ENCODE measurements at regions not wholly inside any gene's neighbourhood (a gene's known extent, or its start where the extent isn't known, plus 50 kb on each side); places are given as distances from the start of the nearest gene placed in this dataset.

DNA sequence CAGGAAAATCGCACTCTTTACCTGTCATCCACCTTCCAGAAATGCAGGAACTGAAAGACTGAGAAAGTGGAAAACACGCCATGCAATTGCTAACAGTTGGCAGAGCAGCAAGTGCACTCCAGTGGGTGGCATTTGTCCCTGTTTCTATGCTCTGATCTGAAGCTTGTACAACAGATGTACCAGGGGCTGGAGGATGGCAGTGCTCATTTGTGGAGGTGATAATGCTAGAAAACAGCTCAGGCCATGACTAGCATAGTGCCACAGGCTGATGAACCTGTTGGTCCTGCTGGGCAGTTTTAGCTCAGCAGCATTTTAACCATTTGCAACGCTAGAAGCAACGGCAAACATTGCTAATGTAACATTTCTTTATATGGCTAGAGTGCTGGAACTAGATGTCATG lies 199.9 kb upstream of the NRP1 start:
- no peak for FAIRE-seq

DNA sequence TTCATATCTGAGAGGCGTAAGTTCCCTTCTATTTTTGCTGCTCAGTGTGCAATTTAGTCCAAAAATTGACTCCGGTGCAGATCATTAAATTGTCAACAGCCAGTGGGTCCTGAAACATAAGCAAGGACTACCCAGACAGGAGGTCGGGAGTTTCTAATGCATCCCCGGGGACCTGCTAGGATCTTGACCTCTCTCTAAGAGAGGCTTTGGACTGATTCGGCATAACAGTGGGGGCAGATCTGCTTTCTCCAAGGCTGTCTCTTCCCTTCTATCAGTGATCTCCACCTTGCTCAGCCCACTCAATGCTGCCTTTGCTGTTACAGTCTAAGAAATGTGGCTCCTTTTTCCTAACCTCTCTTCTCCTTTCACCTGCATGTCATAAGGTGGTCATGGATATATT lies 199.1 kb upstream of the NRP1 start:
- FAIRE-seq (no peak), DNase-seq (ENCODE audit: low spot score in 2 of 2) (no peak)

More for the DNA sequence above, 199.9 kb upstream of the NRP1 start:
- DNase-seq (ENCODE audit: low spot score in 2 of 2) = no peak

DNA sequence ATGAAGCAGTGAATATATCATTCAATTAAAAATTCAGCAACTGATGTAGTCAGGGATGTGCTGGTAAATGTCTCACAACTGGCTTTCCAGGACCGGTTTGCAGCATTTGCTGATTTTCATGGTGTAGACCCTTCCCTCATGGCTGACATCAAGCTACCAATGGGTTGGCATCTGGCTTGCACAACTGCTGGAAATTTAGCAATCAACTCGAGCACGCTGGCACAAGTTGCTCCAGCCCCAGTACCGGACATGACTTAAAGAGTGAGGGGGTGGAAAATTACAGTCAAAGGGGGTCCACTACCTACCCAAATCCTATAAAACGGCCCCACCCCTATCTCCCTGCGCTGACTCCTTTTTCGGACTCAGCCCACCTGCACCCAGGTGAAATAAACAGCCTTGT lies 198.4 kb upstream of the NRP1 start:
- DNase-seq (ENCODE audit: low spot score in 2 of 2) = no peak
- no peak for FAIRE-seq

DNA sequence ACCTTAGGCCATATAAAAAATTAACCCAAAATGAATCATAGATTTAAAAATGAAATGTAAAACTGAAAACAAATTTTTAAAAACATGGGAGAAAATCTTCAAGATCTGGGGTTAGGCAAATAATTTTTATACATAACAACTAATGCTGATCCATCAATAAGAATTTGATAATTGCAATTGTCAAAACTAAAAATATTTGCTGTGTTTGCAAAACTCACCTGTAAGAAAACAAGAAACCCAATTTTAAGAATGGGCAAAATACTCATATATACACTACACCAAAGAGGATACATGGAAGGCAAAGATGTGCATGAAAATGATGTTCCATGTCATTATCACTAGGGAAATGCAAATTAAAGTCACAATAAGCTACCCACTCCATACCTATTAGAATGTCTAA lies 194.8 kb upstream of the NRP1 start:
- FAIRE-seq = no peak
- no peak for DNase-seq (ENCODE audit: low spot score in 2 of 2)

GRCh38 chr10:33524966-33525365 lies 190.5 kb upstream of the NRP1 start:
- no peak for DNase-seq (ENCODE audit: low spot score in 2 of 2)
- FAIRE-seq = no peak

DNA sequence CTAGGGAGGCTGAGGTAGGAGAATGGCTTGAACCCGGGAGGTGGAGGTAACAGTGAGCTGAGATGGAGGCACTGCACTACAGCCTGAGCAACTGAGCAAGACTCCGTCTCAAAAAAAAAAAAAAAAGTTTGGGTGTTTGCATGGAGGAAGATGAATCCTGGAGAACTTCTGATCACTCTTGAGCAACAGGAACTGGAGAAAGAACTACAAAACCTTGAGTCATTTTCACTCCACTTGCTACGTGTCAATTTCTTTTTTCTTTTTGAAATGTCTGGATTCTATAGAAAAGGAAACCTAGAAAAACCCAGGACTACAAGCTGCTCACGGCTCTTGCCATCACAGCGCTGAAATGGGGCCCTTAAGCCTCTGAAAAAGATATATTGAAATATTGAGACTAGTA lies 189.6 kb upstream of the NRP1 start:
- no peak for FAIRE-seq
- no peak for DNase-seq (ENCODE audit: low spot score in 2 of 2)

DNA sequence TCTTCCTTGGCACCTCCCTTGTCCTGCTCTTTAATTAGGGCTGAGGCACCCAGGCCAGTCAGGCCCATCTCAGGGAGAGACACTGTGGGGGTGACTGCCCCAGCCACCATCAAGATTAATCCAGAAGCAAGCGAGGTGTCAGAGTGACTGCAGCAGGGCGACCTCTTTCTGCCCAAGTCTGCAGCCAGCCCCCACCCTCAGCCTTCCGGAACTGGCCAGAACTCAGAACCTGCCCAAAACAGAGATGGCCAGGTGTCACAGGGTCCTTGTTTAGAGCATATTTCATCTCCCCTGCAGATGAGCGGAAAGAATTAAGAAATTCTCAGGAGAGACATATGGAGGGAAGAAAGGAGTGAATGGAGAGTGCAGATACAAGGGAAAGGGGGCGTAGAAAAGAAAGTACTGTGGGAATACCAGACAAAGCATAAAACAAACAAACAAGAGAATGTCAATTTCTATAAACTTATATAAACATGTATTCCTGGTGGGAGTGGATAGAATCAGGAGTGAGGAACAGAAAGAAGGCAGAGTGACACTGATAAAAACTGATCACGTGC lies 188.8 kb upstream of the NRP1 start:
- FAIRE-seq (no peak), DNase-seq (ENCODE audit: low spot score in 2 of 2) (no peak)

DNA sequence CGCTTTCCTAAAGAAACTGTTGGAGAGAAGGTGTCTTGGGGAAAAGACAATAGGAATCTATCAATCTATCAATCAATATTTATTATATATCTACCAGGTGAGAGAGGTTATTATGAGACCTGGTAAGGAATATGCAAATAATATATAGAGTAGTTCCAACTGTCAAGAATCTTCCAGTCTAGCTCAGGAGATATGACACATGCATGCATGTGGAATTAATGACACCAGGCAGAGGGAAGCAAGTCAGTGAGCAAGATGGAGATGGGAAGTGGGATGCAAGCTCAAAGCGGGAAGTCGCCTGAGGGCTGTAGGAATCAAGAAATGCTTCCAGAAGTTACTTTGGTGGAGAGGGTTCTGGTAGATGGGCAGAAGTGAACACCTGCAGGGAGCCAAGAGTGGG lies 187.4 kb upstream of the NRP1 start:
- no peak for FAIRE-seq
- DNase-seq (ENCODE audit: low spot score in 2 of 2) = no peak

DNA sequence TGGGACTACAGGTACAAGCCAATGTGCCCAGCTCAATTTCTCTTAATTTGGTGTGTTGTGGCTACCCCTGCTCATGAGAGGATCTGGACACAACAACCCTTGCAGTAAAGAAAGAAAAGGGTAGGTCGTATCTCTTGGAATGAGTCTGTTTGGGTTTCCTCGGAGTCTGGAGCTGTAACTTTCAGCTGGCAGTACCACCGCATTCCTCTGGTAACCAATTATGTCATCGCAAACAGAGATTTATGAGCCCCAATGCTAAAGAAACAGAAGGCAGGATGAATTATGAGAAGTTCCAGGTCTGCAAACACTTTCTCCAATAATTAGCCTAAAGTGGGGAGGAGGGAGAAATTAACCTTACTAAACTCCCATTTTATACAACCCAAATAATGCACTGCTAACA lies 186.6 kb upstream of the NRP1 start:
- FAIRE-seq (no peak), DNase-seq (ENCODE audit: low spot score in 2 of 2) (no peak)

GRCh38 chr10:33520223-33520622 lies 185.8 kb upstream of the NRP1 start:
- no peak for FAIRE-seq
- DNase-seq (ENCODE audit: low spot score in 2 of 2) = no peak

DNA sequence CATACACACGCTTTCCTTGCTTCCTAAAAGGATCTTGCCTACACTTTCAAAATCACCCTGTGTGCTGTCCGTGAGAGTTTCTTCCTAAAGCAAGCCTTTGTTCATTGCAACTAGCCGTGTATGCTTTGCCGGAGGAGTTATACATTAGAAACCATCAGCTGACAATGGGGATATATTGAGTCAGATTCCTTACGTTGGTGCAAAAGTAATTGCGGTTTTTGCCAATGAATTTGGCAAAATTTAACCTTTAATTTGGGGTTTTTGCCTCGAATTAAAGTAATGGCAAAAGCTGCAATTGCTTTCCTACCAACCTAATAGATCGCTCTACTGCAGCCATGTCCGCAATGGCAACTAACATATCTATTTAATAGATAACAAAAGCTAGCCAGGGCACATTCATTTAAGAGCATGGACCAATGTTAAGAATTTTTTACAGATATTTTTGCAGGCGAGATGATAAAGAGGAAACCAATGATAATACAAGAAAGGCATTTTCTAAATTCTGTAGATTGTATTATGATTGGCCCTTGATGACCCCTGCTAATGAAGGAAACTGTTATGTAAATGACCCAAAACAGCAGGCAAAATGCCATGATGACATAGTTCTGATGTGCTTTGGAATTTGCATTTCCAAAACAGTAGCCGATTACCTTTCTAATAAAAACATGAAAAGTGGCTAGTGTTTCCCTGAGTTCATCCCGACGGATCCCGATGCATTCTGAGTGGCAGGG lies 184.8 kb upstream of the NRP1 start:
- DNase-seq (ENCODE audit: low spot score in 2 of 2) = no peak
- FAIRE-seq = no peak

GRCh38 chr10:33510206-33510605 lies 175.7 kb upstream of the NRP1 start:
- DNase-seq (ENCODE audit: low spot score in 2 of 2) (no peak), FAIRE-seq (no peak)

- FAIRE-seq (no peak), DNase-seq (ENCODE audit: low spot score in 2 of 2) (no peak)
Observed at GRCh38 chr10:33509231-33509831, 174.9 kb upstream of the NRP1 start.

DNA sequence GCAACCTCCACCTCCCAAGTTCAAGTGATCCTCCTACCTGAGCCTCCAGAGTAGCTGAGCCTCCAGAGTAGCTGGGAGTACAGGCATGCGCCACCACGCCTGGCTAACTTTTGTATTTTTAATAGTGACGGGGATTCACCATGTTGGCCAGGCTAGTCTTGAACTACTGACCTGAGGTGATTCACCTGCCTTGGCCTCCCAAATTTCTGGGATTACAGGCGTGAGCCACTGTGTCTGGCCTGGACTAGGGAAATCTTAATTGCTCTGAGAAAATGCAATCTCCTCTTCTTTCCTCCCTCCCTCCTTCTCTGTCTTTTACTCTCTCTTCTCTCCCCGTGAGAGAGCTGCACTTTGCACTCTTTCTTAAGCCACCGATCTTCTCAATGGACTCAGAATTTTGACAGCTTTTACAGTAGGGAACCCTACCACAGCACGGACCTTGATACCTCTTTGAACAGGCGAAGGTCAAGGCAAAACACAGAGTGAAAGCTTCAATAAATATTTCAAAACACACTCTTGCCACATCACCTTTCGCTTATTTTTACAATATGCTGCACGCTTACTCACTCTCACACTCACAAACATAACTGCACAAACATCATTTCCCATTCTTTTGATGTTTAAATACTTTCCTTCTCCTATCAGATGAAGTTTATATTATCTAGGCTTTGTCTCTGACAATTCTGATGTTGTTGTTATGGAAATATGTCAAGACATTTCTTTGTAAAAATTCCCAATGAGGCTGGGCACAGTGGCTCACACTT lies 173.4 kb upstream of the NRP1 start:
- DNase-seq (ENCODE audit: low spot score in 2 of 2) (no peak), FAIRE-seq (no peak)

DNA sequence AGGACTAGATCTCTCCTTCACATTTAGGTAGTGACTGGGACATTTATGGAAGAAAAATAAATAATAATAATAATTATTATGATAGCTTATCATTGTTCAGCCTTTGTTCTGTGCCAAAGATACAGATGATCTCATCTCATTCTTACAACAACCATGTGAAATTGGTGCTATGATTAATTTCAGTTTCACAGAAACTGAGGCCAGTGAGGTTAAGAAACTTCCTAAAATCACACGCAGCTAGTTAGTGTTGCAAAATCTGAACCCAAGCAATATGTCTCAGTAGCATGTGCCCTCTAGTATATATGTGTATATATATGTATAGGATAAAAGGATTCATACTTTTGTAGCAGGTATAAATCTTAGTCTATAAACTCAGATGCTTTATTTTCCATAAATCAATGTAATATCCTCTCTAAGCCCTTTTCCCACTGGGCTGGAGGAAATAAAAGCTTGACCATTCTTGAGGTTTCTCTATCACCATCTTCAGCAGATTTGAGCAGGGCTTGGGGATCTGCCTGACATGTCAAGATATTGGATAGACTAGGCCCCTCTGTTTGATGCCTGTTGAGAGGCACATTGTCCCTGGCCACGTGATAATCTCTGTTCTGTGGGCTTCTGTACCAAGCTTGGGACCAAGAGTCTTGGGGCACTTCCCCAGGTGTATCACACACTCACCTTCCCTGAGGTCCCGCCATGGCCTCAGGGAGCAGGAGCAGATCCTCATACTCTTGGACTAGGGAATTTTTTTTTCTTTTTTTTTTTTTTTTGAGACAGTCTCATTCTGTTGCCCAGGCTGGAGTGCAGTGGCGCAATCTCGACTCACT lies 172.6 kb upstream of the NRP1 start:
- DNase-seq (ENCODE audit: low spot score in 2 of 2) (no peak), FAIRE-seq (no peak)

DNA sequence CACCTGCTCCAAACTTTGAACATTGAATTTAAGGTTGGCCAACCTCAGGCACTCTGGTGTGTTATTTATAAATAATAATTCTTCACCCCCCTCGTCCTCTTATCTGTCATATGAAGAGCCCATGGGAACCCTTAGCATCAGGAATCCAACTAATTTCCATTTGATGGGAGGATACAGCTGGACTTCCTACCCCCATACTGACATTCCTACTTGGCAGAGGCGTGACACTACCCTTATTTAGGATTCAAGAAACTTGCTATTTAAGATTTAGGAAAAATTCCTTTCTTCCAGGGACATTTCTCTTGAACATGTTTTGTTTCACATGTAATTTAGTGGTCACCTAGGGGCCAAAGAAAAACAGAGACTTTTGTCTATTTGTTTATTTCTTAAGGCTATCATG lies 171.9 kb upstream of the NRP1 start:
- FAIRE-seq (no peak), DNase-seq (ENCODE audit: low spot score in 2 of 2) (no peak)

GRCh38 chr10:33501161-33501560 lies 166.7 kb upstream of the NRP1 start:
- DNase-seq (ENCODE audit: low spot score in 2 of 2) = no peak
- FAIRE-seq = no peak

DNA sequence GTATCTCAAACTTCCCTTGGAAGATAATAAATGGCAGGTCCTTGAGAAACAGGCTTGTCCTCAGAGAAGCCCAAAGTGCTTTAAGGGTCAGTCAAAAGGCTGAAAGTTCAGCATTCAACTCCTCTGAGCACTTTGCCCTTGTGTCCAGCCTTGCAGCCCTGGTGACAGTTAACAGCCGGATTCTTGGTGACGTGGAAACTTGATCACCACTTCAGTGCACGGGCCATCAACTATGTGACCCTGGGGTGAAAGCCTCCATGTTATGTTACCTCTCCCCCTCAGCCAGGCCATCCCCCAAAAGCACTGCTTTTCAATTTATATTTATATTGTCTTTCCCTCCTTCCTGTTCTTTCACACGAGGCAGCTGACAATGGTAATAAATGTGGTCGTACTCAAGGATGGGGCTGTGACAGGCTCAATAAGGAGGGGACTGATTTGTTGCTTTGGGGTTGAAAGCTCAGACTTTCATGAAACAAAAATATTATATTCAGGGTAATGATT lies 164.0 kb upstream of the NRP1 start:
- DNase-seq (ENCODE audit: low spot score in 2 of 2) (no peak), FAIRE-seq (no peak)

- FAIRE-seq = no peak
- DNase-seq (ENCODE audit: low spot score in 2 of 2) = no peak
Observed at GRCh38 chr10:33497338-33497737, 162.9 kb upstream of the NRP1 start.

DNA sequence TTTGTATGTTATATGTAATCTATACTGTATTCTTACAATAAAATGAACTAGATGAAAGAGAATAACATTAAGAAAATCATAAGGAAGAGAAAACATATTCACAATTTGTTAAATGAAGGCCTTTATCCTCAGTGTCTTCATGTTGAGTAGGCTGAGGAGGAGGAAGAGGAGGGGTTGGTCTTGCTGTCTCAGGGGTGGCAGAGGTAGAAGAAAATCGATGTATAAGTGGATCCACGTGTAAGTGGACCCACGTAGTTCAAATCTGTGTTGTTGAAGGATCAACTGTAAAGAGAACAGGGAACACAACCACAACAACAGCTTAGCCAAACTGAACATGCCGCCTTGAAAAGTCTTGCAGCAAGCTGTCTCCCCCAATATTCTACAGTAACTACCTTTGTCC lies 161.6 kb upstream of the NRP1 start:
- no peak for DNase-seq (ENCODE audit: low spot score in 2 of 2)
- no peak for FAIRE-seq

Measured in frontal cortex (tissue), 3 donors.